Suppressor macrophage treated with lipopolysaccharide for 1 hour (primary cell): ENCODE measurements at regions not wholly inside any gene's neighbourhood (a gene's known extent, or its start where the extent isn't known, plus 50 kb on each side); places are given as distances from the start of the nearest gene placed in this dataset.

Experiments
- DNase-seq, 3 donors: peaks; one replicate each; pipeline ENCODE4 v3.0.0-alpha.2; 2020 to 2022

GRCh38 chr2:239473211-239473805, 72.5 kb upstream of the HDAC4 start:
- no peak for DNase-seq

- DNase-seq = no peak
Observed at GRCh38 chr2:239472235-239472775, 71.5 kb upstream of the HDAC4 start.

DNA sequence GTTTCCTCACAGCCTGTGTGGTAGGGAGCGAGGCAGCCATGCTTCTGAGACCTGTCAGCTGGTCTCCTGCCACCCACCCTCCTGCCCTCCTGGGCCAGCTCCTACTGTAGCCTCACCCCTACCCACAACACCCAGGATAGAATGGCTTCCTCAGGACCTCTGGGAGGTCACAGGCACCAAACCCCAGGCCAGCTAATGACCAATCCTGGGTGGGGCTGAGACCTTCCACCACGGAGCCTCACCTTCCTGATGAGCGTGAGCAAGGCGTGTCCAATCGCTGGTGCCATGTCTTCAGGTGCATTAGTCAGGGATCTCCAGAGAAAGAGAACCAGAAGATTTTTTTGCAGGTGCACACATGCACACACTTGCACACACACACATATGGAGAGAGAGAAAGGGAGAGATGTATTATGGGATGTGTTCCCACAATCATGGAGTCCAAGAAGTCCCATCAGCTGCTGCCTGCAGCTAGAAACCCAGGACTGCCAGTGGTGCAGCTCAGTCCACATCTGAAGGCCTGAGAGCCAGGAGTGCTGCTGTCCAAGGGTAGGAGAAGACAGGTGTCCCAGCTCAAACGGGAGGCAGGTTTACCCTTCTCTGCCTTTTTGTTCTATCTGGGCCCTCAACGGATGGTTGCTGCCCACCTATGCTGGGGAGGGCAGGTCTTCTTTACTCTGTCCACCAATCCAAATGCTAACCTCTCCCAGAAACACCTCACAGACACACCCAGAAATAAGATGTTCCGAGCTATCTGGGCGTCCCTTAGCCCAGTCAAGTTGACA, 70.4 kb upstream of the HDAC4 start:
- no peak for DNase-seq

- no peak for DNase-seq
Observed at GRCh38 chr2:239470151-239470900, 69.5 kb upstream of the HDAC4 start.

- no peak for DNase-seq
Observed at GRCh38 chr2:239469106-239469960, 68.5 kb upstream of the HDAC4 start.

GRCh38 chr2:239468491-239469105, 67.8 kb upstream of the HDAC4 start:
- no peak for DNase-seq

DNA sequence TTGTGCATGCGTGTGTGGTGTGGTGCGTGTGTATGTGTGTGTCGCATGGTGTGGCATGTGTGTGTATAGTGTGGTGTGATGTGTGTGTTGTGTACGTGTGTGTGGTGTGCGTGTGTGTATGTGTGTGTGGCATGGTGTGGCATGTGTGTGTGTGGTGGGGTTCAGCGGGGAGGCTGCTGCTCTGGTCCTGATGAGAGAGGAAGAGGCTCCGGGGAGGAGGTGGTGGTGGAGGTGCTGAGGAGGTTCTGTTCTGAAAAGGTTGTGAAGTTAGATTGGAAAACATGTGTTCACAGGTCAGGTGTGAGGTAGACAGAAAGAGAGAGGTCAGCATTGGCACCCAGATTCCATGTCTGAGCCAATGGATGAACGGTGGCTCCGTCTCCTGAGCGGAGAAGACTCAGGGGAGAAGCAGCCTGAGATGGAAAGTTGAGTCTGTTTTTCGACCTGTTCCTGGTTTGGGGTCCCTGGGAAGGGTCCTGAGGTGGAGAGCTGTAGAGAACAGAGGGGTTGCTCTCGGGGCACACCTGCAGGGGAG, 67.2 kb upstream of the HDAC4 start:
- no peak for DNase-seq

DNA sequence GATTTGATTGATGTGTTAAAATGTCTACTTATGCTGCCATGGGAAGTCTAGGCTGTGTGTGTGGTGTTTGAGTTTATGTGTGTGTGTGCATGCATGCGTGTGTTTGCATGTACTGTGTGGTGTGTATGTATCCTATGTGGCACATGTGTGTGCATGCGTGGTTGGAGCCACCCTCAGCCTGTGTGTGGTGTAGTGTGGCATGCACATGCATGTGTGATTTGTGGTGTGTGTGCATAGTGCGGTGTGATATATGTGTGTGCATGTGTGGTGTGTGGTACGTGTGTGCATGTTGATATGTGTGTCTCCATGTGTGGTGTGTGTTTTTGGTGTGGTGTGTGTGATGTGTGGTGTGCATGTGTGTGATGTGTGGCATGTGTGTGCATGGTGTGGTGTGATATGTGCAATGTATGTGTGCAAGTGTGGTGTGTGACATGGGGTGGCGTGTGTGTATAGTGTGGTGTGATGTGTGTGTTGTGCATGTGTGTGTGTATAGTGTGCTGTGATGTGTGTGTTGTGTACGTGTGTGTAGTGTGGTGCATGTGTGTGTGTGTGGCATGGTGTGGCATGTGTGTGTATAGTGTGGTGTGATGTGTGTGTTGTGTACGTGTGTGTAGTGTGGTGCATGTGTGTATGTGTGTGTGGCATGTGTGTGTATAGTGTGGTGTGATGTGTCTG, 66.6 kb upstream of the HDAC4 start:
- no peak for DNase-seq

GRCh38 chr2:239466755-239467271, 66.0 kb upstream of the HDAC4 start:
- no peak for DNase-seq

DNA sequence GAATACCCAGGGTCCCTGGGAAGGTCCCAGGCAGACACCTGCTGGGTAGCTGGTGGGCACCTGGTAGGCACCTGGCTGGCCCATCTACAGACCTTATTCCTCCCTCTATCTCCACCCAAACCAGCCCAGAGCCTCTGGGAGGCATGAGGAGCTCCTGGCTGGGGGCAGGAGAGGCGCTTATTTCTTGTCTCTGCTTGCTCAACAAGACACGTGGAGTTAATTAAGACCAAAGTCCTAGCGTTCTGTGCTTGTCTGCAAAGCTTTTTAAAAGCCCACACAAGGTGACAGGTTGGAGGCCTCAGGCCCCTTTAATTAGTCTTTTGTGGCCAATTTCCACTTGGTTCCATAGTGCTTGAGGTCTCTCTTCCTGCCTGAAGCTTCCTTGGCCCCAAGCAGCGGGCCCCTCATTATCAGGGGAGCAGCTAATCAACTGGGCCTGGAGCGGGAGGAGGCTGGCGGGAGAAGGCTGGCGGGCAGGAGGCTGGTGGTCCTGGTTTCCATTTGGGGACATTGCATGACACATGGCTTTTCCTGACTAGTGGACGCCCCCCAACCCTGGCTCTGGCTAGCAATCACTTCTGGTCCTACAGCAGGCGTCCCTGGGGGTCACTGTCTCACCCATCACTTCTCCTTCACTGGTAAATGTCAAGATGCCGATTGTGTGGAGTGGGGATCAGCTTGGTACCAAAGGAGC, 65.4 kb upstream of the HDAC4 start:
- no peak for DNase-seq

DNA sequence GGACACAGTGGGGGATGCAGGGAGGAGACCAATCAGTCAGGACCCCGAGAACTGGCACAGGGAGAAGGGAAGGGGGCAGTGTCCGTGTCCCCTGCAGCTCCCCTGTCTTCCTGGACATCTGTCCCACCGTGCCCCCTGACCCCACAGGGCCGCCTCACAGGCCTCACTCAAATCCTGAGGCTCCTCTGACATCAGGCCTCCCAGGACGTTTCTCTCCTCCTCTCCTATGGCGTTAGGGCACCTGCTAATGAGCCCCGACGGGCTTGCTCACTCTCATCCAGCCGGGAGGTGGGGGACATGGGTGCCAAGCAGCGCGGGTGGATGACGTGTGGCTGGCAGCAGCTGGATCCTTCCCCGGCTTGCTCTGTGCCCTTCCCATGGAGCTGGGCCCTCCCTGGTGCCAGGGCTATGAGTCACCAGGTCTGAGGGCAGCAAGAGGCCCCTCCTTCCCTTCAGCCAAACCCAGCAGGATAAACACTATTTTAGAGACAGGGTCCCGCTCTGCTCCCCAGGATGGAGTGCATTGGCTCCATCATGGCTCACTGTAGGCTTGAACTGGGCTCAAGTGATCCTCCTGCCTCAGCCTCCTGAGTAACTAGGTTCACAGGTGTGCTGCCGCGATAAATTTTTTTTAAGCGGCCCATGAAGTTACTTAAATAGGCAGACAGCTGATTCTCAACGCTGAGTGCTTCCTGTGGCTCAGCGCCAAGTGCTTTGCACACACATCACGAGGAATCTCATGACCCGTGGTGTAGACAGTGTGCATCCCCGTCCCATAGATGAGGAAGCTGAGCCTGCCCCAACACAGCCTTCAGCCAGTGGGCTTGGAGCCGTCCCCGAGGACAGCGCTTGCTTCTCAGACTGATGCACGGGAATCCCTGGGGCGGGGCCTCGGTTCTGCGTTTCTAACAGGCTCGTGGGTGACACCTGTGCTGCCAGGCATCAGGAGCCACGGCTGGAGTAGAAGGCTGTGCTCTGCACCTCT, 64.5 kb upstream of the HDAC4 start:
- peak; percentile 95 to 98 (median 98) for DNase-seq

GRCh38 chr2:239464166-239465016, 63.6 kb upstream of the HDAC4 start:
- no peak for DNase-seq

- no peak for DNase-seq
Observed at GRCh38 chr2:239463541-239464165, 62.8 kb upstream of the HDAC4 start.

- no peak for DNase-seq
Observed at GRCh38 chr2:239462671-239463506, 62.1 kb upstream of the HDAC4 start.

GRCh38 chr2:239462191-239462515, 61.3 kb upstream of the HDAC4 start:
- no peak for DNase-seq

DNA sequence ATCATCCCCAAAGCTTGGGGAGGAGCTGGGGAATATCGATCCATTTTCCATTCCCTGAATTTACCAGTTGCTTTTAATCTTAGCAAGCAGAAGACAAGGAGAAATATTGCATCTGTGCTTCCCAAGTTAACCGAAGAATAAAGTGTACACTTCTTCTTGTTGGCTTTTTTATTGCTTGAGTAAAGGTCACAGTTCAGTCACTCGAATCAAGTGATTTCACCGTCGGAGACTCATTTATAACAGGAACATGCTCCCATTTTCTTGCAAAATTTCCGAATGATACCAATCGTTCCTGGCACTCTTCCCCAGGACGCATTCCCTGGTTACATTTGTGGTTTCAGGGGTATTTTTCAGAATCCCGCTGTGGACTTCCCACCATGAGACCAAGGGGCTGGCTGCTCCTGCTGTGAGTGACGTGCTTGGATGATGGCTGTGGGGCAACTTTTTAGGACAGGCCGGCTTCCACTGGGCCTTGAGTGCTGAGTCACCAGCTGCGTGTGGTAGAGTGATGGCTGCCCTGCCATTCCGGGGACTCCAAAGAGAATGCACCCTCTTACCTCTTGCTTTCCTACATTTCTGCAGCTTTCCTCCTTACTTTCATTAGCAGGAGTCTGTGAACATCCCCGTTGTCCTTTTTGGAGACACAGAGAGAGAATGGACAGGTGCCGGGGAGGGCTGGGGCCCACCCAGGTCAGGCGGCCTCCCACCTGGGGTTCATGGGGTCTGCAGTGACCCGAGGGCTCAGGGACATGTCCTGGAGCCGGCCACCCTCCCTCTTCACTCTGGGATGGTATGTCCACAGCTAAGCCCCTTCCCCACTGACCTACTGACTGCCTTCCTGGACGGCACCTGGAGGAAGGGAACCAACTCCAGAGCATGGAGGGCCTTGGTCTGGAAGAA, 60.7 kb upstream of the HDAC4 start:
- DNase-seq = peak in 2 of 3 donors; percentile 25 to 34
